ENCODE measurements at regions not wholly inside any gene's neighbourhood (a gene's known extent, or its start where the extent isn't known, plus 50 kb on each side); places are given as distances from the start of the nearest gene placed in this dataset.

- H3K27me3 ChIP-seq: no peaks in the 10 kb centered on the region
- H3K27ac ChIP-seq: no peak overlapping the region
- H3K4me3 ChIP-seq: no peak overlapping the region
- H3K36me3 ChIP-seq: no peaks in the 10 kb centered on the region
- H3K4me1 ChIP-seq: no peaks in the 10 kb centered on the region
- H3K9ac ChIP-seq (ENCODE audit: low read depth in 2 of 2, low read length in 2 of 2): no peak overlapping the region
- no peak for TF ChIP-seq CTCF (IDR thresholded peaks at IDR 0.05)
- intact Hi-C loops (cut with DNase I): no loop called here
- H3K9me3 ChIP-seq: no peaks in the 10 kb centered on the region
- DNase-seq: no peak
These were observed 143.8 kb upstream of the FAM83B start for GRCh38 chr6:54702772-54703171.

DNA sequence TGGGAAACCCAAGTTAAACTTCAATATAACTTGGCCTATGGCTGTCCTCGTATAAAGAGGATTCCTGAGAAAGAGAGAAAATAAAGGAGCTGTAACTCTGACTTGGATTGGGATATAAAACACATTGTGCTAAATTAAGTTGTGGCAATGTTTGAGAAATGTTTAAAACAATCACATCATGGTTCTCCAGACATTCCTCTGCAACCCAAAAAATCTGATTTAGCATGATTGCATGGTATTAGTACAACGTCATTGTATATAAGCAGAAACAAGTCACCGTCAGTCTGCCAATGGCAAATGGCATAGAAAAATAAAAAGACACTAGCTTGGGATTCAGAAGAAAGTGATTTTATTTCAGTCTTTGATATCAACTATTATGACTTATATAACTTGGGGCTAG is 140.2 kb upstream of the FAM83B start:
- Histone ChIP-seq H3K4me1 (no peaks in the 10 kb centered on the region), H3K9ac (ENCODE audit: low read depth in 2 of 2, low read length in 2 of 2) (no peak overlapping the region), H3K27me3 (no peaks in the 10 kb centered on the region), H3K4me3 (no peak overlapping the region), H3K36me3 (no peaks in the 10 kb centered on the region), H3K9me3 (no peaks in the 10 kb centered on the region), H3K27ac (no peak overlapping the region)
- intact Hi-C loops (cut with DNase I): no loop called here
- TF ChIP-seq CTCF (IDR thresholded peaks at IDR 0.05): no peak
- DNase-seq: no peak

GRCh38 chr6:54706844-54707605 is 139.5 kb upstream of the FAM83B start:
- no peak for TF ChIP-seq CTCF (IDR thresholded peaks at IDR 0.05)
- H3K36me3 ChIP-seq: no peaks in the 10 kb centered on the region
- no peaks in the 10 kb centered on the region for H3K4me1 ChIP-seq
- no peaks in the 10 kb centered on the region for H3K9me3 ChIP-seq
- no peak overlapping the region for H3K27ac ChIP-seq
- intact Hi-C loops (cut with DNase I): no loop called here
- H3K4me3 ChIP-seq: no peak overlapping the region
- no peak overlapping the region for H3K9ac ChIP-seq (ENCODE audit: low read depth in 2 of 2, low read length in 2 of 2)
- no peak for DNase-seq
- no peaks in the 10 kb centered on the region for H3K27me3 ChIP-seq

GRCh38 chr6:54710456-54710855 is 136.1 kb upstream of the FAM83B start:
- Histone ChIP-seq H3K4me3 (no peak overlapping the region), H3K9me3 (no peaks in the 10 kb centered on the region), H3K4me1 (no peaks in the 10 kb centered on the region), H3K27ac (no peak overlapping the region), H3K9ac (ENCODE audit: low read depth in 2 of 2, low read length in 2 of 2) (no peak overlapping the region), H3K27me3 (no peaks in the 10 kb centered on the region), H3K36me3 (no peaks in the 10 kb centered on the region)
- TF ChIP-seq CTCF (IDR thresholded peaks at IDR 0.05): no peak
- no peak for DNase-seq
- intact Hi-C loops (cut with DNase I): loop anchor here (10.0 kb wide), 2 partner anchors 134 to 354 kb away; partner anchors contain the start of gene FAM83B

DNA sequence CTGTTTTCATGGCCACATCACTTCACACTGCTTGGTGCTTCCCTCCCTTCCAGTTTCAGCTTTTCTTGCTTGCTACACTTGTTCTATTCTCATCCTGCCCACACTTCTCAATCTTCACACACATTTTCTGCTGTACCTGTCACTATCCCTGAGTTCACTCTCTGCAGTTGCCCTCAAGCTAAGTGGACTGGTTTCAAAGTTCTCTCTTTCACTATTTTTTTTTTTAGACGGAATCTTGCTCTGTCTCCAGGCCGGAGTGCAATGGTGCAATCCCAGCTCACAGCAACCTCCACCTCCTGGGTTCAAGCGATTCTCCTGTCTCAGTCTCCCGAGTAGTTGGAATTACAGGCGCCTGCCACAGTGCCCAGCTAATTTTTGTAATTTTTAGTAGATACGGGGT is 130.6 kb upstream of the FAM83B start:
- Histone ChIP-seq H3K36me3 (no peaks in the 10 kb centered on the region), H3K27me3 (no peaks in the 10 kb centered on the region), H3K9ac (ENCODE audit: low read depth in 2 of 2, low read length in 2 of 2) (no peak overlapping the region), H3K9me3 (no peaks in the 10 kb centered on the region), H3K27ac (no peak overlapping the region), H3K4me3 (no peak overlapping the region), H3K4me1 (no peaks in the 10 kb centered on the region)
- DNase-seq: no peak
- intact Hi-C loops (cut with DNase I): loop anchor here (10.0 kb wide), 2 partner anchors 129 to 349 kb away; partner anchors contain the start of gene FAM83B
- TF ChIP-seq CTCF (IDR thresholded peaks at IDR 0.05): no peak
